Adipocyte (in vitro differentiated cells): ENCODE measurements at regions not wholly inside any gene's neighbourhood (a gene's known extent, or its start where the extent isn't known, plus 50 kb on each side); places are given as distances from the start of the nearest gene placed in this dataset.
A peak's percentile ranks its signal among the peaks of the same experiment; 100 is the strongest.

Source experiments
- DNase-seq: peaks from one replicate; pipeline ENCODE4 v3.0.0-alpha.2; 2015; ENCODE audit warnings: low read depth
- H3K27me3 ChIP-seq: replicated peaks from 2 replicates; pipeline ENCODE4 v1.7.0; 2013; ENCODE audit warnings: mild to moderate bottlenecking, low read length, moderate library complexity; ENCODE audit not compliant: control insufficient read depth, insufficient read depth
- H3K36me3 ChIP-seq: 2 replicates; pipeline ENCODE4 v1.7.0; 2013; ENCODE audit warnings: low read length, mild to moderate bottlenecking, moderate library complexity; ENCODE audit not compliant: control insufficient read depth, insufficient read depth, severe bottlenecking
- H3K4me1 ChIP-seq: 2 replicates; pipeline ENCODE4 v1.7.0; 2013; ENCODE audit warnings: mild to moderate bottlenecking, low read length, moderate library complexity; ENCODE audit not compliant: control insufficient read depth, insufficient read depth
- H3K4me3 ChIP-seq: 2 replicates; pipeline ENCODE4 v1.7.0; 2013; ENCODE audit warnings: mild to moderate bottlenecking, low read length, moderate library complexity
- H3K9ac ChIP-seq: 2 replicates; pipeline ENCODE4 v1.7.0; 2013; ENCODE audit warnings: mild to moderate bottlenecking, low read length, moderate library complexity
- H3K9me3 ChIP-seq: 2 replicates; pipeline ENCODE4 v1.7.0; 2013; ENCODE audit warnings: mild to moderate bottlenecking, low read length, moderate library complexity; ENCODE audit not compliant: control insufficient read depth

DNA sequence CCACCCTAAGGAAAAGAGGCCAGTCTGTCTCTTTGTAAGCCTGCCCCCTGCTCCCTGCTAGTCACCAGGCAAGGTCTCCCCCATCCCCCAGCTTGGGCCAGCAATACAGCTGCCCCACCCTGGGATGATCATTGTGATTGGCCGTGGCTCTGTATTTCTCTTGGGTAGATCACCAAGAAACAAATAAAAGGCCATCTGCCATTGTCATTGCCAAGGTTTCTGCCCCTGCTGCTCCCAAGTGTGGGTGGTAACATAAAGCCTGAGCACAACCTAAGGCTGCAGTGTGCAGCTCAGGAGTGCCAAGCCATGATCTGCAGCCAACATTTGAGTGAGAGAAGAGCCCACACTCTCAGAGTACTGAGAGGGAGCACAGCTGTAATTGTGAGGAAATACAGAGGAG, 241.0 kb upstream of the POF1B start:
- H3K36me3 ChIP-seq = no peaks in the 10 kb centered on the region
- peaks cover 6% of the 10 kb centered on the region for H3K9me3 ChIP-seq
- H3K4me1 ChIP-seq = no peaks in the 10 kb centered on the region
- peaks cover 6% of the 10 kb centered on the region for H3K27me3 ChIP-seq
- DNase-seq = no peak
- H3K9ac ChIP-seq = no peak overlapping the region
- no peak overlapping the region for H3K4me3 ChIP-seq

DNA sequence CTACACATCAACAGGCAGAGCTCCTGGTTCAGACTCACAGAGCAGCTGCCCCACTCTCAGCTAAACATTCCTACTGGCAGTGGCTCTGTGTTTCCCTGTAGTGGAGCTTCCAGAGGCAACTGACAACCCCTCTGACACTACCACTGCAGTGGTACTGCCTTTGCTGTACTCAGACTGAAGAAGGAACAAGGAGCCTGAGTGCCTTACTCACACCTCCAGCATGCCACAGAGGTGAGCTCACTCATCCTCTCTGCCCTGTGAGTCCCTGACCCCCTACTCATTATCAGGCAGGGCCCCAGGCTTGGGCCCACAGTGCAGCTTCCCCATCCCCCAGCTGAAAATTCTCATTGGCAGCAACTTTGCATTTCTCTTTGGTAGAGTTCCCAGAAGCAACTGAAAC, 240.5 kb upstream of the POF1B start:
- peaks cover 7% of the 10 kb centered on the region for H3K27me3 ChIP-seq
- no peak overlapping the region for H3K9ac ChIP-seq
- no peaks in the 10 kb centered on the region for H3K4me1 ChIP-seq
- no peak overlapping the region for H3K4me3 ChIP-seq
- peaks cover 6% of the 10 kb centered on the region for H3K9me3 ChIP-seq
- no peaks in the 10 kb centered on the region for H3K36me3 ChIP-seq
- no peak for DNase-seq

DNA sequence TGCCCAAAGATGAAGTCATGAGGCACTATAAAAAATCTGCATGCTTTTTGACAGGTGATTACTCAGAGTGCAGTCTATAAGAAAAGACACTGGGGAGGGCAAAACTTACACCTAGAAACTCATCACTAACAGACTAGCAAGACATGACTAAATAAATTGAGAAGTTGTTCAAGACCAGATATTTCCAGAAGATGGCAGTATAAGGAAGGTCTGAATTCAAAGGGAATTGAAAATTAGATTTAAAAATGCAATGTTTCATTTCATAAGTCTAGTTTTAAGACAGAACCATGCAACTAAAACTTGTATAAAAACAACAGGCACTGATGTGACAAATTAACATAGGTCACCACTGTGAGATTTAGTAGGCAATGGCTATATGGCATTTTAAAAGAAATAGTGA, 232.5 kb upstream of the POF1B start:
- Histone ChIP-seq H3K9ac (no peak overlapping the region), H3K4me1 (no peaks in the 10 kb centered on the region), H3K4me3 (no peak overlapping the region), H3K27me3 (peaks cover 24% of the 10 kb centered on the region), H3K36me3 (no peaks in the 10 kb centered on the region), H3K9me3 (no peaks in the 10 kb centered on the region)
- peak; percentile 59 for DNase-seq

DNA sequence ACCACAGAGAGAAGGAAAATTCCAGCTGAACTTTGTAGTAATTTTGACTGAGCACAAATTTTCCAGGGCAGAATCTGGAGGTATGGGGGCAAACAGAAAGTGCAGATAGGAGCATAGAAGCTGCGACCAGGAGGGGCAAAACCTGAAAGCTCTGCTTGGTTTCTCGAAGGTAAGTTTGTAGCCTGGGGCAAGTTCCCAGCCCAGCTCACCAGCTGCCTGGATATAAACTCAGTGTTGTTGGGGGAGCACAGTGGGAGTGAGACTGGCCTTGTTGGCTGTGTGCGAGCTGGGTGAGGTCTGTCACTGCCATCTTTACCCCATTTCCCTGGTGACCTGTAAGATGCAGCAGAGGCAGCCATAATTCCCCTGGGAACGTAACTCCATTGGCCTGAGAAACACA, 213.5 kb upstream of the POF1B start:
- no peak overlapping the region for H3K9ac ChIP-seq
- no peaks in the 10 kb centered on the region for H3K9me3 ChIP-seq
- no peak for DNase-seq
- H3K36me3 ChIP-seq = no peaks in the 10 kb centered on the region
- H3K4me3 ChIP-seq = no peak overlapping the region
- H3K4me1 ChIP-seq = no peaks in the 10 kb centered on the region
- H3K27me3 ChIP-seq = no peaks in the 10 kb centered on the region

DNA sequence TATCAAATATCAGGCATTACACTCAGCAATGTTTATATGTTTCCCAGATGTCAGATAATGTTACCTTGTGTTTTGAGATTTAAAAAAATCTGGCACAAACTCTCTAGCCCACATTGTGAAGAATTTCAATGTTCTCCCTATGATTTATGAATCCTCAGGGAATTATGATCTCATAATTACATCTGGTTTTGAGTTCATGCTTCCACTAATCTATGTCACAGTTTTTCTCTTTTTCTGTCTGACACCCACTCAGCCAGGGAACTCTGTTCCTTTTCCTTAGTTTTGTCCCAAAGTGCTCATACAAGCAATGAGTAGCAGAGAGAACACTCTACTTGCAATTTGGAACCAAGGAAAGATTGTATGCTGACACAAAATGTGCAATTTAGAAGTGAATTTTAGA, 212.1 kb upstream of the POF1B start:
- H3K4me1 ChIP-seq = no peaks in the 10 kb centered on the region
- H3K4me3 ChIP-seq = no peak overlapping the region
- H3K27me3 ChIP-seq = no peaks in the 10 kb centered on the region
- H3K9me3 ChIP-seq = no peaks in the 10 kb centered on the region
- H3K9ac ChIP-seq = no peak overlapping the region
- no peak for DNase-seq
- no peaks in the 10 kb centered on the region for H3K36me3 ChIP-seq

DNA sequence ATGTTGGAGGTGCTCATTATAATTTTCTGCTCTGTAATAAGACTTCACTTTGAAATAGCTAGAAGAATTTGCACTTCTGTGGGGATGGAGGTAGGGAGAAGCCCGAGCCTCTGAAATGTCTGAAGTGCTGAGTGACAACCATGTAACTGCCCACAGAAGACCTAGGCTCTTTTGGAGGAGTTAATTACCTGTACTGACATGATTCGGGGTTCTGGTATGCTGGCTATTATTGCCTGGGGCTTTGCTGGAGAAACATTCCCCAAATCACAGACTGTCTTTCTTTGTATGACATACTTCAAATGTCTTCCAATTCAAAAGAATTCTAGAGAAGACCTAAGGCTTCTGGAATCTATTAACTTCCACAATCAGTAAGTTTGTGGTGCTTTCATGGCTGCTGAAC, 211.2 kb upstream of the POF1B start:
- Histone ChIP-seq H3K9ac (no peak overlapping the region), H3K27me3 (no peaks in the 10 kb centered on the region), H3K36me3 (no peaks in the 10 kb centered on the region), H3K4me1 (no peaks in the 10 kb centered on the region), H3K9me3 (no peaks in the 10 kb centered on the region), H3K4me3 (no peak overlapping the region)
- DNase-seq = no peak

DNA sequence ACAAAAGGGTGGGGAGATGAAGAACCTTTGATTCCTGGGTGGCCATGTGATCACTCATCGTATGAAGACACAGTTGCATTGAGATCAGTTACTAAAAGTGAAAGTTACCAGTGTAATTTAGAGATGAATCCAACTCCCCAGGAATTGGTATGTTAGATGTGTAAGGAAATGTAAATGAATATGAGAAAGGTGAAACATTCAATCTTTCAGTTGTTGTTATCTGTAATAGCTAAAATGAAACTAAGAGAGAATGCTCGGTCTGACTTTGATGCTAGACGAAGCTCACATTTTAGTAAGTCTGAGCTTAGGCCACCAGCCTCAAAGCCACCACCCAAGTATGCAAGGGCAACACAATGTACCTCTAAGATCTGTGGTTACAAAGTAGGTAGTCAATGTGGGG, 194.3 kb upstream of the POF1B start:
- Histone ChIP-seq H3K9me3 (no peaks in the 10 kb centered on the region), H3K9ac (no peak overlapping the region)
- no peak for DNase-seq

DNA sequence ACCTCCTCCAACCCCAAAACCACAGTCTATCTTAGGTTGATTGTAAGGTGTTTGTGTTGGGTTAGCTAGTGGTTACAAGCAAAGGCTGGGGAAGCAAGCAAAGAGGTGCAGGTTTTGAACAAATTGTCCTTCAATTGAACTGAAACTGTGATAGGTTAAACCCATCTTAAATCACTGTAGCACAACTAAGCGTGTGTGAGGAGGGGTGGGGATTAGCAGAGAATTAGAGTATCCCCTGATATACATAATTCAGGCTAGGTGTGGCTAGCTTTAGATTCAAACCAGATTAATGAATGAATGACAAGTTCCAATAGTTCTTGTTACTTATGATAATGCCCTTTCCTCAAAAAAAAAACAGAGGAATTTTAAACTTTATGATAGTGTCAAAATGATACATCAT, 191.0 kb upstream of the POF1B start:
- no peak for DNase-seq
- Histone ChIP-seq H3K36me3 (no peaks in the 10 kb centered on the region), H3K9me3 (peaks cover 6% of the 10 kb centered on the region), H3K4me1 (no peaks in the 10 kb centered on the region), H3K27me3 (peaks cover 9% of the 10 kb centered on the region), H3K9ac (no peak overlapping the region), H3K4me3 (no peak overlapping the region)

More for the DNA sequence above, 194.3 kb upstream of the POF1B start:
- no peak overlapping the region for H3K4me3 ChIP-seq
- H3K27me3 ChIP-seq = peaks cover 9% of the 10 kb centered on the region
- H3K36me3 ChIP-seq = no peaks in the 10 kb centered on the region
- H3K4me1 ChIP-seq = no peaks in the 10 kb centered on the region

DNA sequence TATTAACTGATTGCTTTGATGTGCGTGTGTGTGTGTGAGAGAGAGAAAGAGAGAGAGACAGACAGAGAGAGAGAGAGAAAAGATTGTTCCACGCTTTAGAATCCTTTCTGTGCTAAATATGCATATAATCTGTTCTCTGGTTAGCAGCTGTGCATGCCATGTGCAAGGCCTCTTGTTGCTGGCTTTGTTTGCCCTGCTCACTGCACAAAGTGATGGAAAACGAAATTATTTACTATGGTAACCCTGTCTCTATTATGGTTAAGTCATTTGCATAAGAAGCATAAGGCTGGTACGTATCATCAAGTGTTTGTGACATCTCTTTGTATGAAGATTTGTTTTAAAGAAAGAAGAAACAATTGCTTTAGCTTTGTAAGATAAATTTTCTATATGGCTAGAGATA, 190.2 kb upstream of the POF1B start:
- H3K4me3 ChIP-seq = no peak overlapping the region
- H3K27me3 ChIP-seq = peaks cover 9% of the 10 kb centered on the region
- no peaks in the 10 kb centered on the region for H3K4me1 ChIP-seq
- DNase-seq = no peak
- no peaks in the 10 kb centered on the region for H3K36me3 ChIP-seq
- H3K9me3 ChIP-seq = peaks cover 6% of the 10 kb centered on the region
- no peak overlapping the region for H3K9ac ChIP-seq

DNA sequence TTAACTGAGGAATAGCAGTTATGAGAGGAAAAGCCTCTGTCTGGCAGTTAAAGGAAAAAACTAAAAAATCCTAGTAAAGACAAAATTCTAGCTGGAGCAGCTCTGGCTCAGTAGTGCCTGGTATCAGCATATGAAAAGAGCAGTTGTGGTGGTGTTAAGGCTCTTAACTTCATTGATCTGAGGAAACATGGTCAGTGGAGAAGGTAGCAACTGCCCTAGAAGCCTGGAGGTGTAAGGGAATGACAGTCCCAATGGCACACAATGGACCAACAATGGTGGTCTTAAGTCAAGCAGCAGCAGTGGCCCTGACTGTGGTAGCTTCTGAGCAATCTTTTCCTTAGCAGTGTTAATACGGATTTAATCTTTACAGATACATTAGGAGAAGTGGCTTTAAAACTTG, 189.6 kb upstream of the POF1B start:
- DNase-seq = no peak
- peaks cover 6% of the 10 kb centered on the region for H3K9me3 ChIP-seq
- no peaks in the 10 kb centered on the region for H3K4me1 ChIP-seq
- H3K9ac ChIP-seq = no peak overlapping the region
- no peaks in the 10 kb centered on the region for H3K36me3 ChIP-seq
- H3K27me3 ChIP-seq = peaks cover 9% of the 10 kb centered on the region
- no peak overlapping the region for H3K4me3 ChIP-seq

DNA sequence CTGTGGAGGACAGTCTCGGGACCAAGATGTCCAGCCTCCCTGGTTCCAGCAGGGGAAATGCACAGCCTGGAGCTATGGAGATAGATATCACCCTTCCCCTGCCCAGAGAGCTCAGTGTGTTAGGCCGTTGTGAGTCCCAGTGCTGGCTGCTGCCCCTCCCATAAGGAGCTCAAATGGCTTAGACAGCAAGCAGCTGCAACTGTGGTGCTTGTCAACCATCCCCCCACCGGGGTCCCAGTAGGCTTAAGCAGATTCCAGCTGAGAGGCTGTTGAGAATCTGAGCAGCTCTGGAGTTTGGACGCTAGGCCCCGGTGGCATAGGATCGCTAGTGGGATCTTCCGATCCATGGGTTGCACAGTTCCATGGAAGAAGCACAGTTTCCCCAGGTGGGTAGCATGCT, 181.8 kb upstream of the POF1B start:
- Histone ChIP-seq H3K36me3 (no peaks in the 10 kb centered on the region), H3K4me1 (no peaks in the 10 kb centered on the region), H3K27me3 (peaks cover 4% of the 10 kb centered on the region), H3K4me3 (no peak overlapping the region), H3K9ac (no peak overlapping the region), H3K9me3 (peaks cover 10% of the 10 kb centered on the region)
- DNase-seq = no peak

DNA sequence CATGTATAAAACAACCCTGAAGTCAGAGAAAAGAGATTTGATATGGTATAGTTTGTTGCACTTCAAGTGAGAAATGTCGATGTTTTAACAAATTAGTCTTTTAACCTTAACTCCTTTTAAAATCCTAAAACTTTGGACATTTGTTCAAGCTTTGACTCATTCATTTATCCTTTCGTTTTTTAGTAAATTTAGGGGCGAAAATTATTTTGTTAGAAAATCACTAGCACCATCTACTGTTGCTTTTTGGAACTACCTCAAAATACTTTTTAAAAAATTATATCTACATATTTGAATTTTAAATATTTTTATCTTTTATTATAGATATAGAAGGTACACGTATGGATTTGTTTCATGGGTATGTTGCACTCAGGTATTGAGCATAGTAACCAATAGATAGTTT, 165.1 kb upstream of the POF1B start:
- peak; percentile 47 for DNase-seq

More for the DNA sequence above, 165.1 kb upstream of the POF1B start:
- peaks cover 4% of the 10 kb centered on the region for H3K27me3 ChIP-seq
- H3K9ac ChIP-seq = no peak overlapping the region
- no peaks in the 10 kb centered on the region for H3K4me1 ChIP-seq
- H3K36me3 ChIP-seq = no peaks in the 10 kb centered on the region
- H3K4me3 ChIP-seq = peak overlapping the region; percentile 50
- H3K9me3 ChIP-seq = no peaks in the 10 kb centered on the region
